Astrocyte of the cerebellum (primary cell): ENCODE measurements at regions not wholly inside any gene's neighbourhood (a gene's known extent, or its start where the extent isn't known, plus 50 kb on each side); places are given as distances from the start of the nearest gene placed in this dataset.
"Not testable (repeated sequence)": the region's sequence is repeated elsewhere in the genome, so short reads cannot be mapped to it uniquely, and the experiment has no call there.

ENCODE experiments used
- DNase-seq: peaks from one replicate; pipeline ENCODE4 v3.0.0-alpha.2; 2011; ENCODE audit warnings: low read depth
- H3K4me3 ChIP-seq: 2 replicates; pipeline ENCODE4 v1.5.1; 2011; ENCODE audit warnings: mild to moderate bottlenecking, low read depth, low read length, moderate library complexity
- CTCF ChIP-seq: IDR thresholded peaks from 2 replicates; pipeline ENCODE4 v1.5.1; 2012; ENCODE audit warnings: low read length, low read depth, moderate library complexity, mild to moderate bottlenecking; ENCODE audit errors: missing control alignments
- in situ Hi-C: cut with HindIII; loops from 2 replicates; pipeline ENCODE4 v1.10.0; 2017; ENCODE audit warnings: low sequenced_read_pairs

GRCh38 chr6:12548526-12548925 is 168.0 kb upstream of the PHACTR1 start:
- no peak overlapping the region for H3K4me3 ChIP-seq
- TF ChIP-seq CTCF = no peak
- in situ Hi-C loops = no loop called here
- peak; percentile 77 for DNase-seq

- DNase-seq, in situ Hi-C loops: not testable (repeated sequence)
These were observed 167.1 kb upstream of the PHACTR1 start for GRCh38 chr6:12549445-12549844.

GRCh38 chr6:12554820-12555219 is 161.7 kb upstream of the PHACTR1 start:
- DNase-seq, H3K4me3 ChIP-seq, in situ Hi-C loops: not testable (repeated sequence)

More at GRCh38 chr6:12549445-12549844, 167.1 kb upstream of the PHACTR1 start:
- H3K4me3 ChIP-seq = not testable (repeated sequence)

GRCh38 chr6:12555267-12555666 is 161.3 kb upstream of the PHACTR1 start:
- H3K4me3 ChIP-seq = no peak overlapping the region
- peak; percentile 29 for DNase-seq
- in situ Hi-C loops = no loop called here
- TF ChIP-seq CTCF = no peak

GRCh38 chr6:12555781-12556180 is 160.8 kb upstream of the PHACTR1 start:
- H3K4me3 ChIP-seq = no peak overlapping the region
- in situ Hi-C loops = no loop called here
- TF ChIP-seq CTCF = no peak
- no peak for DNase-seq

- DNase-seq = no peak
- in situ Hi-C loops = no loop called here
These were observed 158.8 kb upstream of the PHACTR1 start for GRCh38 chr6:12557765-12558164.

GRCh38 chr6:12560315-12560714 is 156.3 kb upstream of the PHACTR1 start:
- DNase-seq = no peak
- in situ Hi-C loops = no loop called here
- no peak for TF ChIP-seq CTCF
- H3K4me3 ChIP-seq = no peak overlapping the region

More at GRCh38 chr6:12557765-12558164, 158.8 kb upstream of the PHACTR1 start:
- no peak overlapping the region for H3K4me3 ChIP-seq
- no peak for TF ChIP-seq CTCF

GRCh38 chr6:12566618-12567123 is 149.9 kb upstream of the PHACTR1 start:
- in situ Hi-C loops = no loop called here
- TF ChIP-seq CTCF = no peak
- no peak for DNase-seq
- no peak overlapping the region for H3K4me3 ChIP-seq
